Putamen (tissue), 1 donor: ENCODE measurements at regions not wholly inside any gene's neighbourhood (a gene's known extent, or its start where the extent isn't known, plus 50 kb on each side); places are given as distances from the start of the nearest gene placed in this dataset.

Experiments used
- DNase-seq: peaks from one replicate; pipeline ENCODE4 v3.0.0-alpha.2; 2016; ENCODE audit warnings: low spot score

DNA sequence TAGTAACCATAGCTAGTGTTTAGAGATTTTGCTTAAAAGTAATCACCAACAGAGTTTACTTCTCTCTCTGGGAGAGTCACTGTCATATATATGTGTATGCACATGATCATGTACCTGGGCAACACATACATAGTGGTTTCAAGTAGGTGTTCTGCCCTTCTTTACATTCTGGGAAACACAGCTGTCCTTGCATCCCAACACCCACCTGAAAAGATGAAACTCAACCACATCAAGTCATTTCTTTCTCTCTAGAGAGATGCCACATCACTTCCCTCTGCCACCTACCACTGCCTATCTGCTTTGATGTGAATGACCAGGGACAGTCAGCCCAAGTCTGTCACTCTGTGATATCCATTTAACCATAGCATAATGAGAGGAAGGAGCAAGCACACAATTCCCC is 155.8 kb upstream of the GADL1 start:
- no peak for DNase-seq

- no peak for DNase-seq
These were observed 156.8 kb upstream of the GADL1 start for GRCh38 chr3:31051226-31051625.

- no peak for DNase-seq
These were observed 158.8 kb upstream of the GADL1 start for GRCh38 chr3:31053299-31053698.

DNA sequence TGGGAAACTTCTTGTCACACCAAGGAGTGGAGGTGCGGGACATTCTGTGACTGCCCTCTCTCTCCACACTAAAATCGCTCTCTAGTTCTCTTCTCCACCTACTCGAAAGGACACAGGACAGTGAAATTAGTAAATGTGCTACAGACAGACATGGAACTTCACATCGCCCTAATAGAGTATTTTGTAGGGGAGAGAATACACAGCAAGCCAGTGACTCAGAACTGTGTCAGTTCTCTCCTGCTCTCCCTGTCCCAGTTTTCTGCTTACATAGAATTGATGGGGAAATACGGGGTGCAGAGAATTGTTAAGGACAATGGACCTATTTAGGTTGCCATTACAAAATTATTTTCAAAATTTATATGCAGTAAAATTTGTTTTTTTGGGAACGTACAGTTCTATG is 159.6 kb upstream of the GADL1 start:
- DNase-seq: no peak

DNA sequence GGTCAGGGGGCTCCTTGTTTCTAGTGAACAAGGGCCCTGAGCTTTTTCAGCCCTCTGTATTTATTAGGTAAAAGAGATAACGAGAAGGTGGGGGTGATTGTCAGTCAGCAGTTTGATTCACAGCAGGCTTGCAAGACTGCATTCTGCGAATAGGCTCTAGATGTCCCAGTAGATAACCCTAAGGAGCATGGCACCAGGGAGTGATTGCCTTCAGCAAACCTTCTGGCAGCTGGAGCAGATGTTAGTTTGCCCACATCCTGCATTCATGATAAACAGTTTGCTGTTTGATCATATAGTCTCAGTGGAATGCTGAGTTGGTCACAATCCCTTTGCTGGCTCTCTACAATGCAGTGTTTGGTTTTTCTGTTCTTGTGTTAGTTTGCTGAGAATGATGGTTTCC is 161.3 kb upstream of the GADL1 start:
- DNase-seq: no peak

GRCh38 chr3:31057891-31058290 is 163.4 kb upstream of the GADL1 start:
- no peak for DNase-seq

GRCh38 chr3:31064021-31064420 is 169.6 kb upstream of the GADL1 start:
- DNase-seq: no peak

GRCh38 chr3:31065765-31066164 is 171.3 kb upstream of the GADL1 start:
- no peak for DNase-seq

GRCh38 chr3:31067004-31067403 is 172.5 kb upstream of the GADL1 start:
- no peak for DNase-seq

DNA sequence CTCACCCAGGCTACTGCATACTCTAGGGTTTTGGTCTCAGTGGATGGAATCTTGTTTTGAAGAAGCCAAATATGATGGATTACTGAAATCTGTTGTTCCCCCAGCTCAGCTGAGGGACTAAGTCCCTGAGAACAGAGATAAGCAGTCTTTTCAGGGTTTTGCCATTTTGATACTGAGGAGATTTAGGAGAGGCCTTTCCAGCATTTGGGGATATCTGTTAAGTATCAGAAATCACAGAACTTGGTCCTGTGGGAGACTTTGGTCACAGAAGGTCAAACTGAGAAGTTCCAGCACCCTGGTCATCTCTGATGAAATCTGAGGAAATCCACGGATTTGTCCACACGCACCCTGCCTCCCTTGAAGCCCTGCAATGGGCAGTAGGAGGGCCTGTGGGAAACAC is 181.0 kb upstream of the GADL1 start:
- no peak for DNase-seq

DNA sequence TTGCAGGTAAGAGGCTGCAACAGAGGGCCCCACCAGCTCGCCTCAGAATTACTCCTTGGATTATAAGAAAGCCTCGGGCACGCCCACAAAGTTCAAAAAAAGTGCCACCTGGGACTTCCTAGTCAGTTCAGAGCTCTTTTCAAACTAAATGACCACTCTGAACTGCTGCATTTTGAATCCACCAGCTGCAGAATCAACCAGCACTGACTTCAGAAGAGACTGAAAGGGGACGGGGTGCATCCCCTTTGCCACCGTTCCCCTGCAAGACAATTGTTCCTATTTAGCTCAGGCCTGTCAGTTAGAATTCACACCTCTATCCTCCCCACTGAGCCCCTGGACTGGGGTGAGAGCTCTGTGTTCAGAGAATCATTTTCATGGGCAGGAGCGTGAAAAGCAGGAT is 181.4 kb upstream of the GADL1 start:
- DNase-seq: no peak

- DNase-seq: no peak
These were observed 182.7 kb upstream of the GADL1 start for GRCh38 chr3:31077021-31077601.

- no peak for DNase-seq
These were observed 183.4 kb upstream of the GADL1 start for GRCh38 chr3:31077826-31078225.

GRCh38 chr3:31079689-31080088 is 185.2 kb upstream of the GADL1 start:
- DNase-seq: no peak

DNA sequence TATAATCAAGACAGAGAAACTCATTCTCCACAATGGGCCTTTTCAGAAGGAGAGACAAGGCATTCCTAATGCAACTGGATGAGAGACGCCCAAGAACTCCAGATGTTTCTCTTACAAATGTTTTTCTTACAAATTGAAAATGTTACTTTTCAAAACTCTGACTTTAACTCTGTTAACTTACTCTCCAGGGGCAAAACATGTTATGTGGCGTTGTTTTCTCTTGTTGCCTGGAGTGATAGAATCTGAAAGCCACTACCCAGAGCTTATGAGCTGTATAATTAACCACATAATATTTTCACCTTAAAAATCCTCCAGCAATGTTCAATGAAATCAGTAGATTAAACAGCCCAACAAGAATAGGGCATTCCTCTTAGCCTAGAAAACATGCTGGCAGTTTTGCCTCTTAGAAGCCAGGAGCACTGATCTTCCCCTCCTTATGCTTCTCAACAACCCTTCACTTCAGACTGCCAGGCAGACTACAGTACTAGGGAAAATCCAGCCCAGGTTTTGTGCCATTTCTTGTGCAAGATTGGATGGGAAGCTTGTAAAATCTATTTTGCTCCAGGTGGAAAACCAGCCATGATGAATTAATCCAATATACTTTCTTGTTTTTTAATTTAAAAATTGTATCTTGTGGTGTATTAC is 186.7 kb upstream of the GADL1 start:
- DNase-seq: no peak

DNA sequence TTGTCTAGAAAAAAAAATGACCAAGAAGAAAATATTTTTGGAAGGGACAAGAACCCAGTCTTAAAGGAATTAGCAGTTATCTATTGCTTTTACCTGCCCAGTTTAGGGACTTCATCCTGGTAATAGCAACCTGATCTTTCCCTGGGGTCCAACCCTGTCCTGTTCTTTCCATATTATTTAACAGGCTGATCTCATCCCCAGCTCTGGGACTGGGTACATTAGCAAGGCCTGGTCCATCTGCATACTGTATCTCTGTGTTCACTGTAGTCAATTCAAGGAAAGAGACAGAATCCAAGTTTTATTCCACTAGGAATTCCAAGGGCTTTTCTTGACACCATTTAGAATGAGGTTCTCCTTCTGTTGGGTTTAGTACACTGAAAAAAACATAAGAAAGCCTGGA is 191.7 kb upstream of the GADL1 start:
- DNase-seq: no peak

GRCh38 chr3:31086698-31087097 is 192.2 kb upstream of the GADL1 start:
- no peak for DNase-seq

GRCh38 chr3:31091748-31092147 is 197.3 kb upstream of the GADL1 start:
- DNase-seq: no peak

- DNase-seq: no peak
These were observed 198.5 kb upstream of the GADL1 start for GRCh38 chr3:31092748-31093589.

- no peak for DNase-seq
These were observed 199.1 kb upstream of the GADL1 start for GRCh38 chr3:31093606-31094005.

DNA sequence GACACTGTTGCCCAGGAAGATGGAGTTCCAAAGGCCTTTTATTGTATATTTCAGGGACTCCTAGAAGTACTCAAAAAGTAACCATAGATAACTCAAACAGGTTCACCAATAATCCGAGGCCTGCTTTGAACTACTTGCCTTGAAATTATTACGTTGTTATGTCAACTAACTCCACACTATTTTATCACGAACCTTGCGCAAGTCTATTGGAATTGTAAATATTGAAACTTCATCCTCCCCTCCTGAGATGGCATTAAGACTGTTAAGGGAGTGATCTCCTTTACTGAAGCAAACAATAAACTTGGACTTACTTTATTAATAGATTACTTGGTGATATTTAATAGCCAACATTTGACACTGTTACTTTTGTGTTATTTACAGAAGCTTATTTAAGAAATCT is 199.6 kb upstream of the GADL1 start:
- no peak for DNase-seq

GRCh38 chr3:31095255-31095654 is 200.8 kb upstream of the GADL1 start:
- no peak for DNase-seq

GRCh38 chr3:31096661-31097395 is 202.4 kb upstream of the GADL1 start:
- no peak for DNase-seq
